Muscle of leg (tissue), 3 donors: ENCODE measurements at regions not wholly inside any gene's neighbourhood (a gene's known extent, or its start where the extent isn't known, plus 50 kb on each side); places are given as distances from the start of the nearest gene placed in this dataset.

ENCODE experiments used
- DNase-seq: peaks from one replicate; pipeline ENCODE4 v3.0.0; 2013
- H3K27ac ChIP-seq: one replicate; pipeline ENCODE4 v1.5.1; 2013; ENCODE audit warnings: mild to moderate bottlenecking, low read length, control low read depth
- H3K27me3 ChIP-seq: one replicate; pipeline ENCODE4 v1.6.1; 2013; ENCODE audit warnings: low read length; ENCODE audit not compliant: control insufficient read depth, insufficient read depth
- H3K36me3 ChIP-seq: one replicate; pipeline ENCODE4 v1.6.1; 2013; ENCODE audit warnings: low read length; ENCODE audit not compliant: control insufficient read depth, insufficient read depth
- H3K4me1 ChIP-seq: one replicate; pipeline ENCODE4 v1.6.1; 2013; ENCODE audit warnings: low read length; ENCODE audit not compliant: control insufficient read depth, insufficient read depth
- H3K4me3 ChIP-seq: one replicate; pipeline ENCODE4 v1.5.1; 2013; ENCODE audit warnings: low read length, control low read depth
- H3K9me3 ChIP-seq: replicated peaks from 2 replicates; pipeline ENCODE4 v1.6.1; 2013; ENCODE audit warnings: low read depth, low read length; ENCODE audit not compliant: control insufficient read depth
- WGBS: methylation state at CpG from one replicate; pipeline ENCODE4 v1.1.5; 2013; ENCODE audit warnings: missing lambda C conversion rate; ENCODE audit not compliant: insufficient coverage; 5-methylcytosine and 5-hydroxymethylcytosine counted together

DNA sequence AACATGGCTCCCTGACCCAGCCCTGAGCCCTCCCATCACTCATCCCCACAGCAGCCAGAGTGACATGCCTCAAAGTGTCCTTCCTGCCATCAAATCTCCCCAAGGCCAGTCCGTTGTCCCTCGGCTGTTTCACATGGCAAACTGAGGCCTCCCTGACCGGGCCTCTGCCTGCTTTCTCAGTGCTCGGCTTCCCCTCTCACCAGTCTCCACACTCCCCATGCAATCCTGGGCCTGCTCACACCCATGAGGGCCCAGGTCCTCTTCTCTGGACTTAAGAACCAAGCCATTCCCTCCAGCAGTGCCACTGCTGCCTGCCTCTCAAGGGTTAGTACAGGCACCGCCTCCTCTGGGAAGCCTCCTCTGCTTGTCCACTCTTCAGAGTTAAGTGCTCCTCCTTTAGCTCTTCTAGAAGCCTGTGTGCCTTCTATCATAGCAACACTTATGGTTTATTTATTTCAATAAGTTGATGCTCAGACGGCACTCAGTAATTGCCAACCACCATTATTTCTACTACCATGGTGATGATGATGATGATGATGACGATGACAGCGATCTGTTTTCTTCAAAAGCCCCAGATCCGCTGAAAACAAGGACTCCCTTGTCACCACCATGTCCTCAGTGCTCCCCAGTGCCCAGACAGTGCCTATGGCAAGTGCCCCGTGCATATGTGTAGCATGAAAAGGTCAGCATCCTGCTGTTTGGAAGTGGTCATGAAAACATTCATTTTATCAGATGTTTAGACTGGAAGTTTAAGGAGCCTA, 449.0 kb downstream of the CDH26 start:
- H3K27ac ChIP-seq = no peak overlapping the region
- no peak overlapping the region for H3K4me3 ChIP-seq
- H3K9me3 ChIP-seq = no peaks in the 10 kb centered on the region
- 75% methylated on average over 5 of the region's 10 CpGs for WGBS
- DNase-seq = no peak
- H3K36me3 ChIP-seq = no peaks in the 10 kb centered on the region
- H3K27me3 ChIP-seq = no peaks in the 10 kb centered on the region
- H3K4me1 ChIP-seq = peaks cover 8% of the 10 kb centered on the region

GRCh38 chr20:60407938-60408337, 449.7 kb downstream of the CDH26 start:
- H3K9me3 ChIP-seq = no peaks in the 10 kb centered on the region
- H3K27me3 ChIP-seq = no peaks in the 10 kb centered on the region
- H3K36me3 ChIP-seq = no peaks in the 10 kb centered on the region
- DNase-seq = no peak
- H3K4me3 ChIP-seq = no peak overlapping the region
- no peak overlapping the region for H3K27ac ChIP-seq
- 20% methylated on average over 1 of the region's 1 CpG for WGBS
- peaks cover 5% of the 10 kb centered on the region for H3K4me1 ChIP-seq

GRCh38 chr20:60408435-60408834, 450.2 kb downstream of the CDH26 start:
- no peak for DNase-seq
- H3K36me3 ChIP-seq = no peaks in the 10 kb centered on the region
- H3K9me3 ChIP-seq = no peaks in the 10 kb centered on the region
- no peak overlapping the region for H3K4me3 ChIP-seq
- no peak overlapping the region for H3K27ac ChIP-seq
- 55% methylated on average over 3 of the region's 4 CpGs for WGBS
- H3K4me1 ChIP-seq = no peaks in the 10 kb centered on the region
- no peaks in the 10 kb centered on the region for H3K27me3 ChIP-seq

DNA sequence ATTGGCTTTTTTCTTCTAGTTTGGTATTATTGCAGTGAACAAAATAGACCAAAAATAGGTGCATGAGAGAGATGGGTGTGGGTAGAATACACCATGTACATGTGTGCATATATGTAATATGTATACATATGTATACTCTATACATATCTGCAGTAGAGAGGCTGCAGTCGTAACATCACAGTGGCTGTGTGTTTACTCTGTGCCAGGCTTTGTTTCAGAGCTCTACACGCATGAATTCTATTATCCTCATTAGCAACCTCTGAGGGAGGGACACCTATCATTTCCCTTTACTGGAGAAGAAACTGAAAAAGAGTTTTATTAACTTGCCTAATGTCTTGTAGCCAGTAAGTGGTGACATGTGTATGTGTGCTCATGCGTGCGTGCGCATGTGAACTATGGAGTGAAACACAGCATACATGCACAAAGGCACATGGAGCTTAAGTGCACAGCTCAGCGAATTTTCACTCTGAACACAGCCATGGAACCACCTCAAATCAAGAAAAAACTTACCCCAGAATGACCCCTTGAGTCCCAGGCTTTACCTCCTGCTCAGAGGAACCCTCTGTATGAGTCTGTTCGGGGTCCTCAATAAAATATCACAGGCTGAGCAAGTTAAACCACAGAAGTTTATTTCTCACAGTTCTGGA, 452.5 kb downstream of the CDH26 start:
- DNase-seq = no peak
- WGBS = 40% methylated on average over 1 of the region's 7 CpGs
- H3K4me3 ChIP-seq = no peak overlapping the region
- H3K4me1 ChIP-seq = no peaks in the 10 kb centered on the region
- H3K36me3 ChIP-seq = no peaks in the 10 kb centered on the region
- no peaks in the 10 kb centered on the region for H3K27me3 ChIP-seq
- no peak overlapping the region for H3K27ac ChIP-seq
- H3K9me3 ChIP-seq = no peaks in the 10 kb centered on the region

- Histone ChIP-seq H3K27ac (no peak overlapping the region), H3K4me3 (no peak overlapping the region), H3K36me3 (no peaks in the 10 kb centered on the region), H3K9me3 (no peaks in the 10 kb centered on the region), H3K4me1 (no peaks in the 10 kb centered on the region), H3K27me3 (no peaks in the 10 kb centered on the region)
- WGBS = no CpG with 5 or more reads among the region's 8 CpGs
- no peak for DNase-seq
These were observed 453.6 kb downstream of the CDH26 start for GRCh38 chr20:60411813-60412212.

- H3K27me3 ChIP-seq = no peaks in the 10 kb centered on the region
- H3K9me3 ChIP-seq = no peaks in the 10 kb centered on the region
- no peaks in the 10 kb centered on the region for H3K36me3 ChIP-seq
- H3K27ac ChIP-seq = no peak overlapping the region
- H3K4me1 ChIP-seq = peaks cover 3% of the 10 kb centered on the region
- DNase-seq = no peak
- no peak overlapping the region for H3K4me3 ChIP-seq
- WGBS = 96% methylated on average over 3 of the region's 5 CpGs
These were observed 462.5 kb downstream of the CDH26 start for GRCh38 chr20:60420676-60421229.

GRCh38 chr20:60422848-60423247, 464.6 kb downstream of the CDH26 start:
- no peak for DNase-seq
- Histone ChIP-seq H3K36me3 (no peaks in the 10 kb centered on the region), H3K27ac (no peak overlapping the region), H3K4me1 (peaks cover 3% of the 10 kb centered on the region), H3K4me3 (no peak overlapping the region), H3K9me3 (no peaks in the 10 kb centered on the region), H3K27me3 (no peaks in the 10 kb centered on the region)
- 90% methylated on average over 2 of the region's 7 CpGs for WGBS

GRCh38 chr20:60424267-60424902, 466.2 kb downstream of the CDH26 start:
- H3K4me3 ChIP-seq = no peak overlapping the region
- no peaks in the 10 kb centered on the region for H3K27me3 ChIP-seq
- H3K4me1 ChIP-seq = peaks cover 3% of the 10 kb centered on the region
- WGBS = 40% methylated on average over 3 of the region's 4 CpGs
- DNase-seq = no peak
- peaks cover 2% of the 10 kb centered on the region for H3K9me3 ChIP-seq
- H3K36me3 ChIP-seq = no peaks in the 10 kb centered on the region
- H3K27ac ChIP-seq = no peak overlapping the region

DNA sequence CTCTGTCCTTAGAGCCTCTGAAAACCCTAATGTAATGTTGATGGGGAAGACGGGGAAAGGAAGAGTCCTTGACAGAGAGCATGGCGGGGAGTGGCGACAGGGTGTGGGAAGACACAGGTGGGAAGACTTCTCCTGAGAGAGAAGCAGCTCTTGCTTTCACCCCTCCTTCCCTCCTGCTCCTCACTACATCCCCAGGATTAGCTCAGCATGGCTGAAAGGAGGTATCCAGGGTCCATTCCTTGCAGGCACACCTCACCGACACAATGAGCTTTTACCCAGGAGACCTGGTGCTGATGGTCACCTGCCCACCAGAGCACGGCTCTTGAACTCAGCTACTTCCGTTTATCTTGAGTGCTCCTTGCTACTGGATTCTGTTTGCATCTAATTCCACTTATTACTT, 469.3 kb downstream of the CDH26 start:
- no peak for DNase-seq
- Histone ChIP-seq H3K4me1 (no peaks in the 10 kb centered on the region), H3K9me3 (peaks cover 2% of the 10 kb centered on the region), H3K36me3 (no peaks in the 10 kb centered on the region), H3K27me3 (no peaks in the 10 kb centered on the region), H3K27ac (no peak overlapping the region), H3K4me3 (no peak overlapping the region)
- WGBS = 93% methylated on average over 4 of the region's 6 CpGs

GRCh38 chr20:60428651-60429050, 470.4 kb downstream of the CDH26 start:
- Histone ChIP-seq H3K4me3 (no peak overlapping the region), H3K27me3 (no peaks in the 10 kb centered on the region), H3K27ac (no peak overlapping the region), H3K9me3 (peaks cover 2% of the 10 kb centered on the region), H3K4me1 (no peaks in the 10 kb centered on the region), H3K36me3 (no peaks in the 10 kb centered on the region)
- no CpG with 5 or more reads among the region's 2 CpGs for WGBS
- DNase-seq = no peak
